K562 (cell line): ENCODE measurements at regions not wholly inside any gene's neighbourhood (a gene's known extent, or its start where the extent isn't known, plus 50 kb on each side); places are given as distances from the start of the nearest gene placed in this dataset.

Source experiments
- ATAC-seq: fragments of 200-7000 bp; cut with Tn5 transposase; 3 replicates; pipeline ENCODE4 v1.9.1; 2020; ENCODE audit warnings: moderate library complexity
- BruUV-seq: library from RNA; stranded (reverse); fragments of 400-500 nt; replicated peaks from 2 replicates; lab custom pipeline; 2021; lab: Mats Ljungman, UMichigan
- CTCF ChIA-PET: fragments of 300-600 bp; formaldehyde crosslinking; extraction: SDS; loops from one replicate; lab custom pipeline; 2021; ENCODE audit warnings: low intra/inter-chr PET ratio; lab: Yijun Ruan, JAX
- POLR2A ChIA-PET: fragments of 300-600, 350-650 bp; sonication (Branson Sonifier 250); formaldehyde crosslinking; extraction: SDS; loops from one replicate; lab custom pipeline; 2021; ENCODE audit warnings: antibody characterized with exemption, inconsistent platforms; lab: Yijun Ruan, JAX
- DNase-seq, 4 experiments: peaks; one replicate each; pipeline versions ENCODE4 v3.0.0 to v3.0.0-alpha.2; 2011 to 2018; ENCODE audit warnings: low spot score in 3 of 4, mixed read lengths in 3 of 4; ENCODE audit errors: extremely low read depth in 1 of 4
- FAIRE-seq: peaks from 2 replicates; lab custom pipeline; 2011; peaks lifted over from hg19 to GRCh38; lab: Jason Lieb, UNC
- H2AFZ ChIP-seq: 2 replicates; pipeline ENCODE4 v1.6.0; 2011; ENCODE audit warnings: low read depth, low read length, control low read depth, inconsistent platforms
- H3K27ac ChIP-seq: fragments of 200-600 bp; 3 replicates; pipeline ENCODE4 v1.8.0; 2011; ENCODE audit warnings: low read depth, mild to moderate bottlenecking, control low read depth, inconsistent platforms, low read length, moderate library complexity, mixed read lengths; ENCODE audit errors: extremely low read depth
- H3K27me3 ChIP-seq, 2 experiments: fragments of 300-600 bp in 1 of 2; 2 replicates in 1 of 2; 3 replicates in 1 of 2; pipeline versions ENCODE4 v1.6.0 to v1.8.0; 2011; ENCODE audit warnings: inconsistent platforms in 2 of 2, low read length in 2 of 2, mild to moderate bottlenecking in 1 of 2, mixed read lengths in 1 of 2, moderate library complexity in 1 of 2; ENCODE audit not compliant: control insufficient read depth in 2 of 2, insufficient read depth in 2 of 2
- H3K36me3 ChIP-seq: fragments of 300-600 bp; 3 replicates; pipeline ENCODE4 v1.8.0; 2011; ENCODE audit warnings: mild to moderate bottlenecking, low read length, inconsistent platforms; ENCODE audit not compliant: control insufficient read depth, insufficient read depth
- H3K4me1 ChIP-seq, 2 experiments: fragments of 200-600 bp in 1 of 2; replicated peaks in 1 of 2; 2 replicates in 1 of 2; 3 replicates in 1 of 2; pipeline versions ENCODE4 v1.5.1 to v1.8.0; 2011; ENCODE audit warnings: inconsistent platforms in 2 of 2, low read length in 2 of 2, mild to moderate bottlenecking in 1 of 2, mixed read lengths in 1 of 2, moderate library complexity in 1 of 2; ENCODE audit not compliant: control insufficient read depth in 2 of 2, insufficient read depth in 2 of 2
- H3K4me2 ChIP-seq: 2 replicates; pipeline ENCODE4 v1.6.1; 2011; ENCODE audit warnings: low read length, control low read depth, inconsistent platforms, mixed read lengths; ENCODE audit not compliant: insufficient read depth
- H3K4me3 ChIP-seq: fragments of 200-600 bp; sonication (generic), shearing (Covaris generic); 2 replicates; pipeline ENCODE4 v1.5.1; 2016; ENCODE audit warnings: control low read depth, inconsistent platforms
- H3K79me2 ChIP-seq: fragments of 200-600 bp; 3 replicates; pipeline ENCODE4 v1.8.0; 2011; ENCODE audit warnings: low read length, inconsistent platforms; ENCODE audit not compliant: control insufficient read depth, insufficient read depth
- H3K9ac ChIP-seq, 2 experiments: 2 replicates each; pipeline versions ENCODE4 v1.6.0 to v1.6.1; 2011; ENCODE audit warnings: low read depth in 2 of 2, low read length in 2 of 2, control low read depth in 1 of 2, inconsistent platforms in 1 of 2, mild to moderate bottlenecking in 1 of 2, mixed read lengths in 1 of 2; ENCODE audit not compliant: insufficient read depth in 1 of 2
- H3K9me1 ChIP-seq: one replicate; pipeline ENCODE4 v1.6.0; 2011; ENCODE audit warnings: inconsistent platforms, mild to moderate bottlenecking, low read length, moderate library complexity; ENCODE audit not compliant: control insufficient read depth, insufficient read depth
- H3K9me3 ChIP-seq: replicated peaks from 2 replicates; pipeline ENCODE4 v1.5.1; 2011; ENCODE audit warnings: low read depth, low read length, inconsistent platforms; ENCODE audit not compliant: control insufficient read depth, insufficient read depth
- H4K20me1 ChIP-seq: replicated peaks from 2 replicates; pipeline ENCODE4 v1.6.1; 2011; ENCODE audit warnings: low read length, inconsistent platforms, mixed read lengths; ENCODE audit not compliant: control insufficient read depth, insufficient read depth
- BCL6 ChIP-seq: fragments of 250-450 bp; sonication (Bioruptor Pico); IDR thresholded peaks from 2 replicates; pipeline ENCODE4 v1.4.0; 2020
- FOXA3 ChIP-seq, 2 experiments: fragments of 450-650 bp in 1 of 2; sonication (generic) in 1 of 2; formaldehyde crosslinking; IDR thresholded peaks in 1 of 2; conservative IDR thresholded peaks in 1 of 2; 2 replicates each; pipeline versions ENCODE4 v1.4.0 to v1.8.0; 2020 to 2022; ENCODE audit warnings: mild to moderate bottlenecking in 2 of 2, missing genetic modification reagents in 1 of 2
- RBFOX2 ChIP-seq: fragments of 200-400 bp; formaldehyde crosslinking; IDR thresholded peaks from 2 replicates; pipeline ENCODE4 v1.6.1; 2017; ENCODE audit warnings: low read depth, mild to moderate bottlenecking, low read length, moderate library complexity
- SMAD1 ChIP-seq: fragments of 150-350 bp; IDR thresholded peaks from 2 replicates; pipeline ENCODE4 v1.6.1; 2014; ENCODE audit warnings: low read length, low read depth; ENCODE audit not compliant: partially characterized antibody
- ZNF140 ChIP-seq: fragments of 250-450 bp; sonication (Bioruptor Pico); IDR thresholded peaks from 2 replicates; pipeline ENCODE4 v1.8.0; 2021; ENCODE audit warnings: moderate library complexity, mild to moderate bottlenecking, inconsistent platforms
- in situ Hi-C: fragments of 300-500 bp; cut with MboI; formaldehyde crosslinking; loops from 4 replicates; pipeline ENCODE4 v1.15.0; 2018; ENCODE audit warnings: inconsistent platforms, mixed read lengths
- intact Hi-C: fragments of 100-400 bp; cut with micrococcal nuclease; formaldehyde crosslinking; loops from 2 replicates; pipeline ENCODE4 v1.14.2; 2022
- TF ChIP-seq, protein P1 (sequence below): fragments of 450-650 bp; conservative IDR thresholded peaks from 2 replicates; pipeline ENCODE4 v1.6.1; 2016; ENCODE audit warnings: missing genetic modification characterization, low read depth, mild to moderate bottlenecking, control low read depth, missing compliant biosample characterization

- CTCF ChIA-PET = no interaction called here
- intact Hi-C loops (no loop called here), in situ Hi-C loops (no loop called here)
- Histone ChIP-seq H3K4me1 (no peaks in the 10 kb centered on the region; a peak in 1 of 5 replicates), H3K9ac (no peak overlapping the region), H3K9me3 (no peaks in the 10 kb centered on the region), H3K27ac (no peak overlapping the region), H3K4me2 (no peak overlapping the region), H3K36me3 (no peaks in the 10 kb centered on the region), H4K20me1 (no peaks in the 10 kb centered on the region), H3K9me1 (no peaks in the 10 kb centered on the region), H3K79me2 (no peaks in the 10 kb centered on the region), H3K27me3 (no peaks in the 10 kb centered on the region), H2AFZ (no peak overlapping the region), H3K4me3 (no peak overlapping the region)
- no peak for ATAC-seq
- TF ChIP-seq, protein P1, sequence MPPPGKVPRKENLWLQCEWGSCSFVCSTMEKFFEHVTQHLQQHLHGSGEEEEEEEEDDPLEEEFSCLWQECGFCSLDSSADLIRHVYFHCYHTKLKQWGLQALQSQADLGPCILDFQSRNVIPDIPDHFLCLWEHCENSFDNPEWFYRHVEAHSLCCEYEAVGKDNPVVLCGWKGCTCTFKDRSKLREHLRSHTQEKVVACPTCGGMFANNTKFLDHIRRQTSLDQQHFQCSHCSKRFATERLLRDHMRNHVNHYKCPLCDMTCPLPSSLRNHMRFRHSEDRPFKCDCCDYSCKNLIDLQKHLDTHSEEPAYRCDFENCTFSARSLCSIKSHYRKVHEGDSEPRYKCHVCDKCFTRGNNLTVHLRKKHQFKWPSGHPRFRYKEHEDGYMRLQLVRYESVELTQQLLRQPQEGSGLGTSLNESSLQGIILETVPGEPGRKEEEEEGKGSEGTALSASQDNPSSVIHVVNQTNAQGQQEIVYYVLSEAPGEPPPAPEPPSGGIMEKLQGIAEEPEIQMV (tag) = no peak
- TF ChIP-seq RBFOX2 (no peak), ZNF140 (no peak), SMAD1 (no peak), BCL6 (CRISPR knock-in tag) (no peak), FOXA3 (CRISPR knock-in tag; conservative IDR thresholded peaks at IDR 0.05 in 1 of 2, IDR thresholded peaks at IDR 0.05 in 1 of 2) (no peak)
- BruUV-seq = no TSS peak
- DNase-seq = no peak
- FAIRE-seq = no peak
- POLR2A ChIA-PET = no interaction called here
Measured at GRCh38 chrX:40852586-40852985, 117.2 kb upstream of the MED14 start.
